HG03139 (cell line): ENCODE measurements at regions not wholly inside any gene's neighbourhood (a gene's known extent, or its start where the extent isn't known, plus 50 kb on each side); places are given as distances from the start of the nearest gene placed in this dataset.

Experiments used
- ATAC-seq: cut with Tn5 transposase; IDR thresholded peaks from one replicate; pipeline ENCODE4 v1.9.1; 2021; ENCODE audit not compliant: unreplicated experiment

DNA sequence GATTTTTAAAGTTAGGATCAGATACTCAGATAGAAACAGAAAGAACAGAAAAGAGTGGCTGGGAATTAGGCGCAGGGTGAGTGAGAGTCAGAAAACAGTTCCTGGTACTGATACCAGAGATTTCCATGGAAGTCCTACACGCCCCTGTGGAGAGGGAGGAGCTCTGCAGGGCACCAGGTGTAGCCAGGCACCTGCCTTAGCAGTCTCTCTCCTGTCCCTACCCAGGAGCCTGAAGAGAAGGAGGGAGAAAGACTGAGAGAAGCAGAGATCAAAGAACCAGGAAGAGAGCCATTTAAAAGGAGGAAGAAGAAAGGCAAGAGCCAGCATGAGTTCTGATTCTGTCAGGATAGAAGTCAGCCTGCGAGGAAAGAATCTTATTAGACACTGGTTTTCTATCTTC lies 65.0 kb downstream of the CBLN1 start:
- ATAC-seq, result no peak

DNA sequence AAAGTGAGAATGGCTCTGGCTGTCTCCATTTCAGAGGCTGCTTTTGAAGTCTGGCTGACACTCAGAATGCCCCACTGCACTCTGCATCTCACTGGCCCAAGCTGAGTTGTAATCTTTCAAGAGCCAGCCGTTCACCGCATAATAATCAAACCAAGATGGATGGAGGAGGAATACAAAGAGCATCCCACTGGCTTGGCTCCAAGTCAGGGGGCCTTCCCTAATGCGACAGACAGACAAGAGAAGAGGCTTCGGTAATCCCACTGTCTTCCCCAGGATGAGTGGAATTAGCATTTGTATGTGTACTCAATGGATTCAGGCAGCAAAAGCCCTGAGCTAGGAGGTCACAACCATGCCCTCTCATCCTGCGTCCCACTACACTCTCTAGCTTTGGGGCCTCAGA lies 68.0 kb downstream of the CBLN1 start:
- no peak for ATAC-seq

DNA sequence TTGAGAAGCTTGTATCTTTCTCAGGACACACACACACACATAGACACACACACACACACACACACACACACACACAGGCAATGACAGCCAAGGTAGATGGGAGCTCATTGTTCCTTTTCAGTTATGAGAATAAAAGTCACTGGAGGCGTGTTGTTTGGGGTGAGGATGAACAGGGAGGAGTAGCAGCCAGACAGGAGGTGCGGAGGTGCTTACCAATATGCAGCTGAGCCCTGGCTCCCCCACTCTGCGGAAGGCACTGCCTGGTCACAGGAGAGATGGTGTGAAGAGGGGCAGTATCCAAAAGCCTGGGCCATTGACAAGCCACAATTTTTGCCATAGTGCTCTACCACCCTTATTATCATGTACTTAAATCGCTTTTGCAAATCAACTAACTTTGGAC lies 77.4 kb downstream of the CBLN1 start:
- no peak for ATAC-seq

DNA sequence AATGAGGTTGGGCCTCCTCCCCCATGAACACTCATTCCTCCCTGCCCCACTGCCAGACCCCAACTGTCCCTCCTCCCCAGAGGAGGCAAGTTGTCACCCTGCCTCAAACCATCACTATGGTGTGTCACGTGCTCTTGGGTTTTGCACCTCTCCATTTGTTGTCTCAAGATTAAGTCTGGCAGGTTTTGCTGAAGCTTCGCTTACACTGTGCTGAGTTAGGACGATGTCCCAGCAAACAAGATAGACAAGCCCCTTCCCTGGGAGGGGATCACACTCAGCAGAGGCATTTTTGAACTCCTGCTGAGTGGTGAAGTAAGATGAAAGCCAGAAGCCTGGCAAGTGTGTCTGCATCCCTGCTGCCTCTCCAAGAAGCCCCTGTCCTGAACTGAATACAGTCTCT lies 78.3 kb downstream of the CBLN1 start:
- ATAC-seq, result no peak

DNA sequence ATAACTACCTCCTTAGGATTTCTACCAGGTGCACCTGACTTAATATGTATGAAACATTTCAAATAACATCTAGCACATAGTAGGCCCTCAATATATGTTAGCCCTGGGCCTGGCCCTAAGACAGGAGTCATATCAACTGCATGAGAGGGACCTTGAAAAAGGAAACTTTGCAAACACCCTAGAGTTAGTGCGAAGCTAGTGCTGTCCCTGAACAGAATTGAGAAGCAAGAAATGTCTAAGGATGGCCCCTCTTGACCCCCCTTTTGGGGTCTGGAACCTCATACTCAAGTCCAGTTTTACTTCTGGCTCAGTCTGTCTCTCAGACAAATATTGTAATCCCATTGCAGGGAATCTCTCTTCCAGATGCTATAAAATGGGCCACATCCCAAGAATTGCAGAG lies 80.5 kb downstream of the CBLN1 start:
- ATAC-seq, result no peak

DNA sequence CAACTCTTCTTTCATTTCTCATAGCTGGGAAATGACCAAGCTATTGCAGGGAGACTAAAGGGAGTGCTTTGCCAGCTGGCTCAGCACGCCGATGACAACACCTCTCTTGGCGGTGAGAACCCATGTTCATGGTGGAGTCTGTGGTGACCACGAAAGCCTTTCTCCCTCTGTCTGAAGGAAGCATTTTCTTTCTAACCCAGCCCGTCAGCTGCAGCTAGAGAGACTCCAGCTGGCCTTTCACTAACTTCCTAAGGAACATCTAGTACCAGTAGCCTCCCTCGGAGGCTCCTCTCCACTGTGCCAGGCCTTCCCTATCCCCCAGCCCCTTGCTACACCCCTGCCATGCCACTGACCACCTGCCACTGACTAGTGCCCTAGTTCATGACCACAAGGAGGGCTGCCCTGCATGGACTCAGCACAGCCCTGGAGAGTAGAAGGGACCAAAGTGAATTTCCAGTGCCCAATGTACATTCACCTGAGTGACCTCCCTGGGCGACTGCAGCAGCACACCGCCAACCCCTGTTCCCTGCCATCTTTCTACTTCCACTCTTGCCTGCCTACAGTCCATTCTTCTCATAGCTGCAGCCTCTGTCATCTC lies 81.3 kb downstream of the CBLN1 start:
- no peak for ATAC-seq

DNA sequence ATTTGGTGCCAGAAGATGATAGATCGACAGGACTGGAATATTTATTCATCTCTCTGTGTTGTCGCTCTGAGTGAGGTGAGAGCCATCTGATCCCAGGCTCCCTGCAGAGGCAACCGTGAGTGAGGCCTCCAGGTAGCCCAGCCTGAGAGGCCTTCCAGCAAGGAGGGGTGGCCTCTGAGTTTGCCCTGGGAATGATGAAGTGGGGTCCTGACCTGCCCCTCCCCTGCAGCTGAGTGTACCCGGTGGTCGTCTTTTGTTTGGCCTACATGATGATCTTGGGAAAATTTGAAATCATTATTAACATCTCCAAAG lies 86.4 kb downstream of the CBLN1 start:
- no peak for ATAC-seq

DNA sequence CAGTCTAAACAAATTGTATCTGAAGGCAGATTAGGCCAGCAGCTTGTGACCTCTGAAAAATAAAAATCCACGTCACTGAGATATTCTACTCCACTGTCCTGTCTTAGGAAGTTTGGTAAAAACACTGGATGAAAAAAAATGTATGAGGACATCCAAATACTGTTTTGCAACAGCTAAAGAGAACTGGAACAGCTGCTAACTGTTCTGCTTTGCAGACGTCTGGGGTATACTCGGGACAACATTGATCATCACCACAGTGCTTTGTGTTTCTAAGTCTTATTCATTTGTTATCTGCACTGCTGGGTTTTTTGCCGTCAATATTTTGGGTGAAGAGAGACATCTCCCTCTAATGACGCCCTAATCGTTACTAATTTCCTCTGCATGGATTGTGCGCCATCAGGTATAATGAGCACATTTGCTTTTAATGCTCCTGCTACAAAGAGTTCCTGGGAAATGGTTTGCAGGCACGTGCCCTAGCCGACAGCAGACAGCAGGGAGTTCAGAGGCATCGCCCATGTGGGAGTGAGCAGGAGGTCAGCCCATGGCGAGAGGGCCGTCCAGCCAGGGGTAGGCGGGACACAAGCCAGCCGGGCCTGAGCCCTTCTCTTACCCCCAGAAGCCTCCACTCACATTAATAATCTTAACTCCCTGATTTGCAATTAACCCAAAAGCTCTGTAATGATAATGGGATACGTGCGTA lies 87.0 kb downstream of the CBLN1 start:
- no peak for ATAC-seq

DNA sequence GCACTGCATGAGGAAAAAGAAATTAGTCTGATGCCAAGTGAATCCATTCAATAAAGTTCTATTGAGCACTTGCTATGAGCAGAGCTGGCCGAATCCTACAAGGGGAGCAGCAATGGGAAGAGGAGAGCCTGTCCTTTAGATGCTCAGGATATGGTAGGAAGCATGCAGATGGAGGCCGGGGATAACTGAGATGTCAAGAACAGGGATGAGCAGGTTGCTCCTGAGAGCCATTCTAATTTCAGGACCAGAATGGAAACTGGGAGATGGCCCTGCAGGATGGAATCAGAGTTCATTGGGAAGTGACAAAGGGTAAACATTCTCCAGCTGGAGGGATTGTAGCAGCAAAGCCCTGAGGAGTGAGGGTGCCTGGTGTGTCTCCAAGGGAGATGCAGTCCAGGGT lies 88.0 kb downstream of the CBLN1 start:
- ATAC-seq, result no peak

DNA sequence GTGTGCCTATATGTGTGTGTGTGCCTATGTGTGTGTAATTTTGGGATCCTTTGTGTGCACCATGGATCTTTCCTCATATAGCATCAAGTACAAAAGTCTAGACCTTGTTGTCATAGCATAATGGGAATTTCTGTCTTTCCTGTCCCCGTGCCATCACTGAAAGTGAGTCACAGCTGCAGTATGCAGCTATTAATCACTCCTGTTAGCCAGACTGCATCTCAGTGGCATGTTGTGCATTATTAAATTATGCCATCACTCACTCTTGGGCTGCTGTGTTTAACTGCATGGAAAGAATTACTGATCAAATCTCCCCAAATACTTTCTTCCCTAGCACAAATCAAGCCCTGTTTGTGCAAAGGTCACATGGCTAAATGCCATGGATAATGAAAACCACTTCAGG lies 92.4 kb downstream of the CBLN1 start:
- ATAC-seq, result no peak

DNA sequence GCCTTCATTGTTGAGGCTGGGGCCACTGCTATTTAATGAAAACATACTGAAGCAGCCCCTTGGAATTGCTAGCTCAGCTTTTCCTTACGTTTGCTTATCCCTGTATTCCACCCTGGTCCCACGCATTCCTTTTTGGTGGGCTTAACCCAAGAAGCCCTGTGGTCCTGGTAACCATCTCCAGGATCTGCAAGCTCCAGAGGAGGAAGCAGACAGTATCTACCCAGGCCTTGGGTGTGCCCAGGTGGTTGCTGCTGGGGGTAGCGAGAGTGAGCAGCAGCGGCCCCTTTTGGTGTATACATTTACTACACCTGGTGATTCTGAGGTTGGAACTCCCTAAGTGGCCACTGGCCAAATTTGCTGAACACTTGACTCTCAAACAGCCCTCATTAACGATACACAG lies 97.7 kb downstream of the CBLN1 start:
- no peak for ATAC-seq

DNA sequence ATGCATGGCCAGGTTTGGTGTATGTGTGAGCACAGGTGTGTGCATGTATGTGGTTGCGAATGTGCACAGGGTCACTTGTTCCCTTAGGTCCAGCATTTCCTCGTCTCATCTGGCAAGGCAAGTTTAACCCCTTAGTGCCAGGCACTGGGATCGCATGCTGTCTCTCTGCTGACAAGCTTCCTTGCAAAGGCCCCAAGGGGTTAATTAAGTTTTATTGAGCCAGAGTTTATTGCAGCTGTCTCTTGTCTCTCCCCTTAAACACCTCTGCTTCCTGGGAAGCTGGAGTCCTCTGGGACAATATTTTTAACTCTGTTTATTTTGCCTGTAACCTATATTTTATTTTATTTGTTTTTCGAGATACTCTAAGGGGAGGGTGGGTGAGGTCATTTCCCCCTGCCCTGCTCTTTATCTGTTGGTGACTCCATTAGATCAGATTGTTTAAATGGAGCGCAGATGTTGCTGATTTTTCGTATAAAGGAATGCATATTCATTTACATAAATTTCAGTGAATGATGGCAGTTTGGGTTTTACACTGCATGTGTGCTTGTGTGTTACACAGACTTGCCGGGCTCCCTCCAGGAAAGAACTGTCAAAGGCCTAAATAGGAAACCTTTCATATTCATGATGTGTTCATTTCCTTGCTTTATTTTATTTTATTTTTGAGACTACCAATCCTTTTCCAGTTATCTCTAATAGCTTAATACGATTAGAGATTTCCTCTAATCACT lies 99.7 kb downstream of the CBLN1 start:
- ATAC-seq, result no peak

DNA sequence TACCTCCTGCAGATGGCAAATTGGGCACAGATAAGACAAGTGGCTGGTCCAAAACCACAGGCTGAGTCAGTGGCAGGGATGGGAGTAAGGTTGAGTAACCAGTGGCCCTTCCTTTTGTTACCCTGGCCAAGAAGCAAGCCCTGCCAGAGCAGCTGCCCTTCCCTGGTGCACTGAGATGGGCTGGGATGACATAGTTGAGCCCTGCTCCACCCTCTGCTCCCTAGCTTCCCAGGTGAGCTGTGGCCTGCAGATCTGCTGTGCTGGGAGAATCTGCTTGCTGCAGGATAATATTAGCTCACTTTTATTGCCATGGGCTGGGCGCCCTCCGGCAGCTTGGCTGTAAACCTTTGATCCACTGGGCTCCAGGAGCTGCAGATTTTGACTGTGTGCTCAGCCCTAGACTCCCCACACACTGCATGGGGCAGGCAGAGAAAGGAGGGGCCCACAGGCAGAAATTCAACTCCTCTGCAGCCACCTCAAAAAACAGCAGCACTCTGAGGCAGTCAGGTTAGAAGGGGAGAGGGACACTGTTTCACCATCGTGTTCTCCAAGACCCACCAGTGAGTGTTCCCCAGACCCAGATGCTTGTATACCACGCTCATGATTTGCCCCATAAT lies 101.8 kb downstream of the CBLN1 start:
- no peak for ATAC-seq

DNA sequence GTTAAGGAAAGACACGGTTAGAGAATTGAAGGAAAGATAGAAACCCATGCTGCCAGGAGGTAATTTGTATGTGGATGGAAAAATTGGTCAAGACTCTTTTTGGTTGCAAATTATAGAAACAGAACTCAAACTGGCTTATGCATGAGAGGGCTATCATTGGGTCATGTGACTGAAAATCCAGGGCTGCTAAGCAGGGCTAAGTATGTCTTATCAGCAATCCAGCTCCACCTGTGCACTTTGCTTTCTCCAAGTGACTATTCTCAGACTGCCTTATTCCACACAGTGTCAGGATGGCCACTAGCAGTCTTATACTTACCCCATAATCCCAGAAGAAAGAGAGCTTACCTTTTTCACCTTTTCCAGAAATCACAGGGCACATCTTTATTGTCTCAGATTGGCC lies 113.5 kb downstream of the CBLN1 start:
- no peak for ATAC-seq

DNA sequence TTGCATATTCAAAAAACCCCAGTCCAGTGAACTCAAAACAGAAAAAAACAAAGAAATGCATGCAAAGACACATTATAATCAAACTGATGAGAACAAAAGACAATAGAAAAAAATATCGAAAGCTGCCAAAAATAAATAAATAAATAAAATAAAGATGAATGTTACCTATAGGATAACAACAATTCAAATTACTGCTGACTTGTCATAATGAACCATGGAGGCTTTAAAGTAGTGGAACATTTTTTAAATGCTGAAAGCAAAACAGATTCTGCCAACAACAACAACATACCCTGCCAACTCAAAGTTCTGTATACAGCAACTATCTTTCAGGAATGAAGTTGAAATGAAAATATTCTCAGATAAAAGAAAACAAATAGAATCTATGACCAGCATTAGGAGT lies 116.6 kb downstream of the CBLN1 start:
- no peak for ATAC-seq

DNA sequence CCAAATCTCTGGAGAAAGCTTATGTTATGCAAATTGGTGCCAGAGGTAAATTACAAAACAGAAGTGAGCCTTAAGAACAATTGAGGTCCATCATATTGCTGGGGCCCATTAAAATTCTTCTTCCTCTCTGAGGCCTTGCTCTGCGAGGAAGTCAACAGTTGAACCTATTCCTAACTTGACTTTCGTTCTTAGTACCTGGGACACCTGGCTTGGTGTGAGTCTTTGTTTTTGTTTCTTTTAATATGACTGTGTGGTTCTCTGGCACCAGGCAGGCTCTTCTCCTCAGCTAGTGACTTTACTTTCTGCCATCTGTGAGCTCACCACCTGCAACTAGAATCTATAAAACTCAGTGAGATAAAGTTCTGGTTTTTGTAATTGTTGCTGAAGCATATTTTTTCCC lies 120.4 kb downstream of the CBLN1 start:
- no peak for ATAC-seq

DNA sequence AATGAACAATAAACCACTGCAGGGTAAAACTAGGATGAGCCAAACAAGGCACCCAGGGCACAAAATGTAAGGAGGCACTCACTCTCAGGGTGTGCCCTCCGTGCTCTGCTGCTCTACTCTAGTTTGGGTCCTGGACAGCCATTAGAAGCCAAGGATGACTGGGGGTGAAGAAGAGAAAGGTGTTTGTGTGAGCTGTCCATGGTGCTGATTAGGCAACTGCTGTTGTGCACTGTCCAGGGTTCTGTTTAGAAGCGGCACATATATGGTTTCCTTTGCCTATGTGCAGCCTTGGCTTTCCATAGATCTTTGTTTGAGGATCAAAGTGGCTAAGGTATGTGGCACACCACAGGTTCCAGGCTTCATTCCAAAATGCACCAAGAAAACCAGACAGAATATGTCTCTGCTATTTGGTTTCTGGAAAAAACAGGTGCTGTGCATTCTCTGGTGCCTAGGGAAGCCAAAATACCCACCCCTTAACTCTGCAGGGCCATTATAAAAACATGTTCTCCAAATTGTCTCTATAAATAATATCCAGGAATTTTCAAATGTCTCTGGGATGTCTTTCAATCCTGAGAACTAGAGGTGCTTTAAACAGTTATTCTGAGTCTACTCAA lies 123.5 kb downstream of the CBLN1 start:
- ATAC-seq, result no peak

DNA sequence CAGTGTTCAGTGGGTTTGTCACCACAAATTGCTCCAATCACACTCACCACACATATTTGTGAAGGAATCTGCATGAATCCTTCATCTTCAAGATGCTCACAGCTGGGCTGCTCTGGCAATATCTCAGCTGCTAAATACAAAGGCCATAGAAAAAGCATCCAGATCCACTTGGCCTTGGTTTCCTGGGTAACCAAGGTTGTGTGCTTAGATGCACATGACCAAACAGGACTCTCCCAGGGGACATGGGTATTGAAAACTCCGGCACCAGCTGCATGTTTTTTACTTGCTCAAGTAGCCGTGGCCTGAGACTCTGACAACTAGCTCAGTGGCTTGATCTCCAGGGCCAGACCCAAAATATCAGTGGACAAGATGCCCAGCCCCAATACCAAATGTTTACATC lies 131.3 kb downstream of the CBLN1 start:
- ATAC-seq, result no peak

DNA sequence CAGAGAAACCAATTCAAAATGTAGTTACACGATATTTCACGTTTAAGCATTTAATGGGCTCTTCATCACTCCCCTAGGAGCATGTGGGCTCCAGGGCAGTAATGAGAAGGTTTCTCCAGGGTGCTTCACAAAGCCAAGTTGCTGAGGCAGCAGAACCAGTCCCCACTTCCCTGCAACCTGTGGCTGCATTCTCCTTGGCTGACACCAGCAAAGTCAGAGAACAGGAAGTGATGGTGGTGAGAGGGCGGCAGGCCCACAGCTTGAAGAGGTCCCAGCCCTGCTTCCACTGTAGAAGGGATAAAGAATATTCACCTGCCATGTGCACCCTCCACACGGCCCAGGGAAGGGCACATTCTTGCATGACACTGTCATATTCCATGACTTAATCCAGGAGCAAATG lies 133.2 kb downstream of the CBLN1 start:
- ATAC-seq, result no peak

DNA sequence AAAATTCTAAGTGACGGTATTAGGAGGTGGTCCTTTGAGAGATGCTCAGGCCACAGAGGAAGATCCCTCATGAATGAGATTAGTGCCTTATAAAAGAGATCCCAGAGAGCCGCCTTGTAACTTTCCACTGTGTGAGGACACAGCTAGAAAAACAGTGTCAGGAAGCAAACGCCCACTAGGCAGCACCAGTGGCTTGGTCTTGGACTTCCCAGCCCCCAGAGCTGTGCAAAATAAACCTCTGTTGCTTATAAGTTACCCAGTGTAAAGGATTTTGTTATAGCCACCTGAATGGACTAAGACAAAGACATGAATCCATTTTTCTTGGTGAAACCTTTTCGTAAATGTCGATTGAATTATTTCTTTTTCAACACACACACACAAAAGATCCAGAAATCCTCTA lies 141.0 kb downstream of the CBLN1 start:
- no peak for ATAC-seq

DNA sequence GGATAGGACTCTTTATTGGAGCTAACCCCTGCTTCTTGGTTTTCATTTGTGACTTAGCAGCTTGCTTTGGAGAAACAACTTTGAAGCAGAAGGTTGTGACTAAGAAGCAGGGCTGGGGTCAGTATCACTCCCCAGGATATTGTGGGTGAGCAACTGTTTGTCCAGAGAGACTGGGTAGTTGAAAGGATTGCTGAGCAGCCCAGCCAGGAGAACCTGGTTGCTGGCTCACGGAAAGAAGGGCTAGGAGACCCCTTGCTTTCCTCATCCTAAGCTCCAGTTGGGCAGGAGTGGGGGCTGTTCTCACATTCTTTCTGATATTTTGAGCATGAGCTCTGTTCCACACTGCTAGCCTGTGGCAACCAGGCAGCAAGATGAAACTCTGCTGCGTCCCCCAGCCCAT lies 151.2 kb downstream of the CBLN1 start:
- ATAC-seq, result no peak

DNA sequence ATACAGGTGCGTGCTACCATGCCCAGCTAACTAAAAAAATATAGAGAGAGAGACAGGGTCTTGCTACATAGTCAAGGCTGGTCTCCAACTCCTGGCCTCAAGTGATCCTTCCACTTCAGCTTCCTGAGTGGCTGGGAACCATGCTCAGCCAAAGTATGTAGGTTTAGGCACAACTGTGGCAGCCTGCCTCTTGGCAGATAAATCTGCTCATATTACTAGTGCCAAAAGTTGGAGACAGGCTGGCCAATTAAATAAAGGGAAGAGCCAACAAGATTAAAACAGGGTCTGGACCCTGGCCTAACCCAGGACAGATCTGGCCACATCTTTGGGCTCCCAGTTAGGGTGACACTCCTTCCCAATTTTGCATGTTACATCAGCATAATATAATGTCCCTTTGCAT lies 151.7 kb downstream of the CBLN1 start:
- no peak for ATAC-seq
